Lower lobe of right lung (tissue), 2 donors: ENCODE measurements at regions not wholly inside any gene's neighbourhood (a gene's known extent, or its start where the extent isn't known, plus 50 kb on each side); places are given as distances from the start of the nearest gene placed in this dataset.

Source experiments
- ATAC-seq, 2 donors: fragments of 200-7000 bp; cut with Tn5 transposase; one replicate each; pipeline ENCODE4 v1.9.1; 2020 to 2022; ENCODE audit warnings: mild to moderate bottlenecking in 2 of 2, moderate library complexity in 2 of 2
- DNase-seq: peaks from one replicate; pipeline ENCODE4 v3.0.0-alpha.2; 2020
- H3K27ac ChIP-seq: fragments of 200-600 bp; one replicate; pipeline ENCODE4 v1.8.0; 2022
- H3K27me3 ChIP-seq: fragments of 200-600 bp; one replicate; pipeline ENCODE4 v1.8.0; 2022; ENCODE audit warnings: low read depth
- H3K36me3 ChIP-seq: fragments of 200-600 bp; one replicate; pipeline ENCODE4 v1.8.0; 2022; ENCODE audit warnings: mild to moderate bottlenecking
- H3K4me1 ChIP-seq: fragments of 200-600 bp; one replicate; pipeline ENCODE4 v1.8.0; 2022
- H3K4me3 ChIP-seq: fragments of 200-600 bp; one replicate; pipeline ENCODE4 v1.8.0; 2022; ENCODE audit warnings: mild to moderate bottlenecking
- H3K9me3 ChIP-seq: fragments of 200-600 bp; one replicate; pipeline ENCODE4 v1.8.0; 2022
- CTCF ChIP-seq: fragments of 200-600 bp; IDR thresholded peaks from one replicate; pipeline ENCODE4 v1.8.0; 2022; ENCODE audit warnings: antibody characterized with exemption, mild to moderate bottlenecking
- intact Hi-C: fragments of 100-400 bp; cut with DNase I; formaldehyde crosslinking; loops from one replicate; pipeline ENCODE4 v1.11.0; 2022
- donor health status: DM: no; HTN: yes; CAD: no; lungs with severe emphysema.

DNA sequence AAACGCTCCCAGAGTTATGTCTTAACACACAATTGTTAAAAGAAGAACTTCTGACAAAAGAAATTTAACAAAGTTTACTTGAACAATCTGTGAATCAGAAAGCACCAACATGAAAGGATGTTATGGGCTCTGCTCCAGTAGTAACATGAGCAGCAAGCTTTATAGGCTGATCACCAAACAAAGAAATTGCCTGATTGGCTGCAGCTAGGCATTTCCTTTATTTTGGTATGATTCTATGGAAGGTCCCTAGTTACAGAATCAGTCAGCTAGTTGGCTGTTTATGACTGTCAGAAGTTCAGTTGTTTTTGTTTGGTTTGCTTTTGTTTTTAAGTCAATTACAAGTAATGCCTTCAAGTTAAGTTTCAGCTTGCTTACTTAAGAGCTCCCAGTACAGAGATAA lies 102.4 kb upstream of the SMC2 start:
- Histone ChIP-seq H3K4me3 (no peak overlapping the region), H3K36me3 (no peaks in the 10 kb centered on the region), H3K27ac (no peak overlapping the region), H3K9me3 (no peaks in the 10 kb centered on the region), H3K4me1 (no peaks in the 10 kb centered on the region), H3K27me3 (no peaks in the 10 kb centered on the region)
- TF ChIP-seq CTCF = no peak
- intact Hi-C loops = no loop called here
- ATAC-seq = no peak
- no peak for DNase-seq

DNA sequence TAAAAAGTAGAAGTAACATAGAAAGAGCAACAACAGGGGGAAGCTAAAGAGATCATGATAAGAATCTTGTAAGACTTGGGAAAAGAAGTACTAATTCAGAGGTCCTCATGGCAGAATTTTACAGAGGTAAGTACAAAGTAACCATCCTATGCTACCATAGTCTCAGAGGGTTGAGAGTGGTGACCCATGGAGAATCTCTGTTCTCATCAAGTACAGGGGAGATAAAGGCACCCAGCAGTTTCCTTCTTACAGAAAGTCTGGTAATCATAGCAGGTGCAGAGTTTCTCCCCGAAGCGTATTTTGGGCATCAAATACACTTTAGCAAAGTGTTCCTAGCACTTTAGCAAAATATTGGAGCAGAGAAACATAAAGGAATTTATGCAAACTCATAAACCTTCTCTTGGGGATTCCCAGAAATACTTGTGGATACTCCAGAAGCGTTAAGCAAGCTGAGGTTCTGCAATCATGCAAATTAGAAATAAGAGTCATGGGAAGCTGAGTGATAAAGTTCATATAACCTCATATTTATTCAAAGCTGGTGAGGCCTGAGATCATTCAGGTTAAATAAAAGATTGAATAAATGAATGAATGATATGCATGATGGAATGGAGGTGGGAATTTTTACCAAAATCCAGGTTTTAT lies 101.0 kb upstream of the SMC2 start:
- TF ChIP-seq CTCF = no peak
- no peaks in the 10 kb centered on the region for H3K36me3 ChIP-seq
- no peaks in the 10 kb centered on the region for H3K4me1 ChIP-seq
- H3K27me3 ChIP-seq = no peaks in the 10 kb centered on the region
- ATAC-seq (peak; percentile 59 to 88), DNase-seq (no peak)
- intact Hi-C loops = no loop called here
- no peak overlapping the region for H3K27ac ChIP-seq
- no peak overlapping the region for H3K4me3 ChIP-seq
- H3K9me3 ChIP-seq = no peaks in the 10 kb centered on the region

- H3K27me3 ChIP-seq = no peaks in the 10 kb centered on the region
- DNase-seq = no peak
Observed at GRCh38 chr9:103997856-103998370, 96.2 kb upstream of the SMC2 start.

GRCh38 chr9:103999375-104000062 lies 94.6 kb upstream of the SMC2 start:
- ATAC-seq (no peak), DNase-seq (peak; percentile 35)
- no peak overlapping the region for H3K4me3 ChIP-seq
- H3K36me3 ChIP-seq = no peaks in the 10 kb centered on the region
- H3K27me3 ChIP-seq = no peaks in the 10 kb centered on the region
- intact Hi-C loops = no loop called here
- no peak overlapping the region for H3K27ac ChIP-seq
- no peak for TF ChIP-seq CTCF
- H3K9me3 ChIP-seq = no peaks in the 10 kb centered on the region
- H3K4me1 ChIP-seq = no peaks in the 10 kb centered on the region

More at GRCh38 chr9:103997856-103998370, 96.2 kb upstream of the SMC2 start:
- H3K4me1 ChIP-seq = no peaks in the 10 kb centered on the region
- no peaks in the 10 kb centered on the region for H3K9me3 ChIP-seq
- ATAC-seq = no peak
- intact Hi-C loops = no loop called here
- TF ChIP-seq CTCF = no peak
- no peak overlapping the region for H3K27ac ChIP-seq
- H3K36me3 ChIP-seq = no peaks in the 10 kb centered on the region
- no peak overlapping the region for H3K4me3 ChIP-seq

- Histone ChIP-seq H3K27me3 (no peaks in the 10 kb centered on the region), H3K9me3 (no peaks in the 10 kb centered on the region), H3K27ac (no peak overlapping the region), H3K36me3 (no peaks in the 10 kb centered on the region), H3K4me1 (no peaks in the 10 kb centered on the region), H3K4me3 (no peak overlapping the region)
- intact Hi-C loops = no loop called here
- ATAC-seq (no peak), DNase-seq (no peak)
- no peak for TF ChIP-seq CTCF
Observed at GRCh38 chr9:104009826-104010225, 84.3 kb upstream of the SMC2 start.
